HCEC 1CT (cell line): ENCODE measurements at regions not wholly inside any gene's neighbourhood (a gene's known extent, or its start where the extent isn't known, plus 50 kb on each side); places are given as distances from the start of the nearest gene placed in this dataset.

Experiments used
- DNase-seq: peaks from one replicate; pipeline ENCODE4 v3.0.0-alpha.2; 2017

DNA sequence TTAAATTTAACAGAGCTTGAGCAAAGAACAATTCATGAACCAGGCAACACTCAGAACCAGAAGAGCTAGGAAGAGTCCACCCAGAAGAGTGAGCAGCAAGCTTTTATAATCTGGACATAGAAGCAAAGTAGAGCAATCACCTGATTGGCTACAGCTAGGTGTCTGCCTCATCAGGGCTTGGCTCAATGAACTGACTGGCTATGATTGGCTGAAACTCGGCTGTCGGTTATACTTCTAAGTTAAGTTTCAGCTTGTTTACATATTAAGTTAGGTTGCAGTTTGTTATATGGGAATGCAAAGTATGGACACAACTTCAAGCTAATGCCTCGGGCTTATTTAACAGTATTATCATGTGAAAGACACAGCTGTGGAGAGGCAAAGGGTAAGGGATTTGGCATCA lies 63.2 kb upstream of the NABP1 start:
- DNase-seq = no peak

DNA sequence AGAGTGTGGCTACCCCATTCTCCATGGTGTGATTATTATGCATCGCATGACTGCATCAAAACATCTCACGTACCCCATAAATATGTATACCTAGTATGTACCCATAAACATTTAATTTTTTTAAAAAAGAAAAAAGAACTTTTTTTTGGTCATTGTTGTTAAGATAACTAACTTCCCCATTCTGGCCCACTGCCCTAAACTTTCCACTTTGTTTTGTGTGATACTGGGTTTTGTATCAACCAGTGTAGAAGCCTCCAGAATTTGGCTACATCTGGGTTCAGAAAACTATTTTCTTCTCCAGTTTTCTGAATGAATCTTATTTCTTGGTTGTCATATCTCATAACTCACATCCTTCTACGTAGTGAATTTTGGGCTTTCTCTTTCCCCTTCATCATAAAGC lies 62.3 kb upstream of the NABP1 start:
- no peak for DNase-seq

GRCh38 chr2:191617575-191617974 lies 60.4 kb upstream of the NABP1 start:
- no peak for DNase-seq

DNA sequence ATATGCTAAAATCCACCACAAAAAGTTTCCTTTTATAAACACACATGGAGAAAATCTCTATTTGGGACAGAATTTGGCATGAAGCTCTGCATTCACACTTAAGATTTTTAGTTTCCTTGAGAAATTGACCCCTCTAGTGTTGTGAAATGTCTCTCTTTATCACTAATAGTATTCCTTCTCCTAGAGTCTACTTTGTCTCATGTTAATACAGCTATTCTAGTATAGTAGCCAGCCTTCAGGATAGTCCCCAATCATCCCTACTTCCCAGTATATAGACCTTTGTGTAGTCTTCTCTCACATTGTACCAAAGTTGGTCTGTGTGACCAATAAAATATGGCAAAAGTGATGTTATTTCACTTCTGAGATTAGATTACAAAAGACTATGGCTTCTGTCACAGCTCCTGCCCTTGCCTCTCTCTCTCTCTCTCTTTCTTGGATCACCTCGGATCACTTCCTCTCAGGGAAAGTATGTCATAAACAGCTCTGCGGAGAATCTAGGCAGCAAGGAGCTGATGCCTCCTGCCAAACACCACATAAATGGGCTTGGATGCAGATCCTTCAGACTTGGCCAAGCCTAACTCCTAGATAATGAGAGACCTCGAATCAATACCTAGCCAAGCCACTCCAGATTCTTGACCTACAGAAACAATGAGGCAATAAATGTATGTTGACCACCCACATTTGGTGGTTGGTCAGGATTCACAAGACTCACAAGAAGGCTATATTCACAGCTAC lies 59.7 kb upstream of the NABP1 start:
- DNase-seq = no peak

- no peak for DNase-seq
These were observed 59.1 kb upstream of the NABP1 start for GRCh38 chr2:191618786-191619185.

GRCh38 chr2:191620144-191620543 lies 57.8 kb upstream of the NABP1 start:
- DNase-seq = no peak

GRCh38 chr2:191622374-191623320 lies 55.3 kb upstream of the NABP1 start:
- no peak for DNase-seq

DNA sequence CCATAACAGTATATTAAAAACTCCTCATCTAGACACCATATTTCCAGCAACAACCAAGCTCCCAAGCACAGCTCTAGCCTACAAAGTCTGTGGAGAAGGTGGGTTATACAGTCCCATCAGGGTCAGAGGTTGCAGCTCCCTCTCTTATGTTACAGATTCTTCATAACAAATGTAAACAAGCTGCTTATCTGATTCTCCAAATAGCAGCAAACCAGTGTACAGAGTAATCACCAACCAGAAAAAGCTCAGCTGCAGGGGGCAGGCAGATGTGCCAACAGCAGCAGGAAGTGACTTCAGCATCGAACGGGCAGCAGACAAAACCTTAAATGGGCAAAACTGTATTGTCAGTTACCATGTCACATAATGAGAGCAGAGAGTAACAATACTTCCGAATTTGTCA lies 52.9 kb upstream of the NABP1 start:
- peak; percentile 26 for DNase-seq

DNA sequence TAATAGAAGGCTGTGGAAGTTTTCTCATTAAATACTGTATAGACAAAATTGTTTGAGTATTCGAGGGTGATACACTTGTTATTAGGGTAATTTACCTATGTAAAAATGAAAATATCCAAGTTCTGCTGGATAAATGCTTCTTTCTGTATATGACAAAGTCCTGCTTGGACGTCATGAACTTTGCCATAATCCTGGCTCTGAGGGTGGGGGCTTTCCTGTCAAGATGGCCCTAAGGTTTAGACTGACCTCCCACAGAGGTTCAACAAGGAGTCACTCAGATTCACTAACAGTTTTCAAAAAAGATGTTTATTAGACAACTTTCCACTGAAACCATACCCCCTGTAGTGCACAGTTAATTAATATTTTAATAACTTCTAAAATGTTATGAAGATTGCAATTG lies 52.5 kb upstream of the NABP1 start:
- no peak for DNase-seq

DNA sequence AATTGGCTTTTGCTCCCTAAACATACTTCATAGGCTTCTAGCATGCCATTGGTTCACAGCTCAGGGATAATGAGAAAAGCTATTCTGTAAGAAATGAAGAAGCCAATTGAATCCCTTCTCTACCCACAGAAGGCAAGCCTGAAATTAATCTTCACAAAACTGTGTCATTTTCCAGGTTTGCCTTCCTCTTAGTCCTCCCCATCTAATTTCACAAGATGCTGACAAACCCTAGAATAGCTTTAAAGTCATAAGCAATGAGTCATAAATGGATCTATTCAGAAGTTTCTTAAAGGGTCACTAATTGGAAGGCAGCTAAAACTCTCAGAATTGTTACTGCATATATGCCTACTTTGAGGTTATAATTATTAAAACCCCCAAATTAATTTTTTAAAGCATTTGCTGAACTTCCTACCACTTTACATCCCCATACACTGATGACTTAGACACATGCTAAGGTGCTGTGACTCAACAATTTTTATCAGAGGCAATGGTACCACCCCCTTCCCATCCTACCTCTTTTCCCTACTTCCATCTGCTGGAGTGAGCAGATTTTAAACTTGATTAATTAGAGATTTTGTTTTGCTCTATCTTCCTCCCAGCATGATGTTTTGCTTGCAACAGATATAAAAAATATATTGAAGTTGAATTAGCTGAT lies 51.3 kb upstream of the NABP1 start:
- DNase-seq = peak; percentile 73

DNA sequence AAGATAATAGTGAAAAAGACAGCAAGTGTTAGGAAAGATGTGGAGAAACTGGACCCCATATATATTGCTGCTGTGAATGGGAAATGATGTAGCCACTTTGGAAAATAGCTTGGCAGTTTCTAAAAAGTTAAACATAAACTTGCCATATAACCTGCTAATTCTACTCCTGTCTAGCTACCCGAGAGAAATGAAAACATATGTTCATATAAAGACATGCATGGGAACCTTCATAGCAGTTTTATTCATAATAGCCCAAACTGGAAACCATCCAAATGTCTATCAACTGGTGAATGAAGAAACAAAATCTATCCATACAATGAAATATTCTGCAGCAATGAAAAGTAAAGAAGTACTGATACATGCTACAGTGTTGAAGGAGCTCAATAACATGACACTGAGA lies 50.4 kb upstream of the NABP1 start:
- no peak for DNase-seq
